ENCODE measurements at regions not wholly inside any gene's neighbourhood (a gene's known extent, or its start where the extent isn't known, plus 50 kb on each side); places are given as distances from the start of the nearest gene placed in this dataset.

DNA sequence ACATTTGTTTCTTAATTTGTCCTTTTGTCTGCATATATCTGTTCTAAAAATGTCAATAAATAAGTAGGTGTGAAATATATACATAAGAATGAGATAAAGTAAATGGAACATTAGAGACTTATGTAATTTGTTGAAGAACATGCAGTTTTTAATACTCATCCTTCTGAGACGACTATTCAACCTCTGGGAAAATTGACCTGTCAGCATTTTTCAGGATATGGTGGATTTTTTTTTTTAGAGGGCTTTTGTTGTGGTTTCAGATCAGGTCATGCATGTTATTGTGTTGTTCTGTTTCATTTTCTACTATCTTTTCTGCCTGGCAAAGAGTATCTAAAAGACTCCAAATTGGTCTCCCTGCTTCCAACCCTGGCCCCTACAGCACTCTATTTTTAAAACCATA, 97.3 kb downstream of the PCDH7 start:
- H3K36me3 ChIP-seq (ENCODE audit: control insufficient read depth, insufficient read depth, low read length), result no peaks in the 10 kb centered on the region
- no peaks in the 10 kb centered on the region for H3K27me3 ChIP-seq (ENCODE audit: control insufficient read depth, insufficient read depth, low read length)
- H3K27ac ChIP-seq (ENCODE audit: low read depth, low read length), result no peak overlapping the region
- no peak for DNase-seq (ENCODE audit: low read depth in 4 of 6, low spot score in 6 of 6)
- H3K4me3 ChIP-seq (ENCODE audit: low read depth, low read length), result no peak overlapping the region
- no peaks in the 10 kb centered on the region for H3K4me1 ChIP-seq (ENCODE audit: control insufficient read depth, insufficient read depth, low read length)
- no CpG with 5 or more reads among the region's 1 CpG for WGBS (ENCODE audit: insufficient coverage)
- H3K9me3 ChIP-seq (ENCODE audit: control insufficient read depth, insufficient read depth, low read length), result no peaks in the 10 kb centered on the region

DNA sequence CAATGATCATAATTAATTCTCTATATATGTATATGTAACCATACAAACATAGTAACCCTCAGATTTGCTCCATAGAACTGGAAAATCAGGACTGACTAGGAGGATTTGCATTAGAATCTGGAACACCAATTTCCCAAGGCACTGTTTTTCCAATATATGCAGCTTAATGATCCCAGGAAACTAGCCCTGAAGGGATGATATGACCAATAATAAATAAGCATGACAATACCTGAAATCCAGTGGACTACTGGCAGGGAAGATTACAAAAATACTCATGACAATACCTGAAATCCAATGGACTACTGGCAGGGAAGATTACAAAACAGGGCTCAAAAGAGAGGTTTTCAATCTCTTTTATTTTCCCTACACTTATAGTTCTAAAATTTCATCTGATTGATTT, 98.4 kb downstream of the PCDH7 start:
- H3K4me3 ChIP-seq (ENCODE audit: low read depth, low read length), result no peak overlapping the region
- no peak for DNase-seq (ENCODE audit: low read depth in 4 of 6, low spot score in 6 of 6)
- H3K27me3 ChIP-seq (ENCODE audit: control insufficient read depth, insufficient read depth, low read length), result no peaks in the 10 kb centered on the region
- H3K27ac ChIP-seq (ENCODE audit: low read depth, low read length), result no peak overlapping the region
- no peaks in the 10 kb centered on the region for H3K4me1 ChIP-seq (ENCODE audit: control insufficient read depth, insufficient read depth, low read length)
- no peaks in the 10 kb centered on the region for H3K9me3 ChIP-seq (ENCODE audit: control insufficient read depth, insufficient read depth, low read length)
- H3K36me3 ChIP-seq (ENCODE audit: control insufficient read depth, insufficient read depth, low read length), result no peaks in the 10 kb centered on the region

- H3K27ac ChIP-seq (ENCODE audit: low read depth, low read length), result no peak overlapping the region
- H3K9me3 ChIP-seq (ENCODE audit: control insufficient read depth, insufficient read depth, low read length), result no peaks in the 10 kb centered on the region
- DNase-seq (ENCODE audit: low read depth in 4 of 6, low spot score in 6 of 6), result no peak
- no peaks in the 10 kb centered on the region for H3K36me3 ChIP-seq (ENCODE audit: control insufficient read depth, insufficient read depth, low read length)
- WGBS (ENCODE audit: insufficient coverage), result 100% methylated on average over 1 of the region's 4 CpGs
- no peak overlapping the region for H3K4me3 ChIP-seq (ENCODE audit: low read depth, low read length)
- no peaks in the 10 kb centered on the region for H3K4me1 ChIP-seq (ENCODE audit: control insufficient read depth, insufficient read depth, low read length)
- H3K27me3 ChIP-seq (ENCODE audit: control insufficient read depth, insufficient read depth, low read length), result no peaks in the 10 kb centered on the region
These were observed 101.1 kb downstream of the PCDH7 start for GRCh38 chr4:30821275-30821674.

- H3K27ac ChIP-seq (ENCODE audit: low read depth, low read length), result no peak overlapping the region
- no peak overlapping the region for H3K4me3 ChIP-seq (ENCODE audit: low read depth, low read length)
- peak in 1 of 6 donors; percentile 53 for DNase-seq (ENCODE audit: low read depth in 4 of 6, low spot score in 6 of 6)
- H3K27me3 ChIP-seq (ENCODE audit: control insufficient read depth, insufficient read depth, low read length), result no peaks in the 10 kb centered on the region
- no peaks in the 10 kb centered on the region for H3K4me1 ChIP-seq (ENCODE audit: control insufficient read depth, insufficient read depth, low read length)
- WGBS (ENCODE audit: insufficient coverage), result 93% methylated on average over 3 of the region's 12 CpGs
- no peaks in the 10 kb centered on the region for H3K36me3 ChIP-seq (ENCODE audit: control insufficient read depth, insufficient read depth, low read length)
- H3K9me3 ChIP-seq (ENCODE audit: control insufficient read depth, insufficient read depth, low read length), result no peaks in the 10 kb centered on the region
These were observed 101.9 kb downstream of the PCDH7 start for GRCh38 chr4:30821859-30822612.

DNA sequence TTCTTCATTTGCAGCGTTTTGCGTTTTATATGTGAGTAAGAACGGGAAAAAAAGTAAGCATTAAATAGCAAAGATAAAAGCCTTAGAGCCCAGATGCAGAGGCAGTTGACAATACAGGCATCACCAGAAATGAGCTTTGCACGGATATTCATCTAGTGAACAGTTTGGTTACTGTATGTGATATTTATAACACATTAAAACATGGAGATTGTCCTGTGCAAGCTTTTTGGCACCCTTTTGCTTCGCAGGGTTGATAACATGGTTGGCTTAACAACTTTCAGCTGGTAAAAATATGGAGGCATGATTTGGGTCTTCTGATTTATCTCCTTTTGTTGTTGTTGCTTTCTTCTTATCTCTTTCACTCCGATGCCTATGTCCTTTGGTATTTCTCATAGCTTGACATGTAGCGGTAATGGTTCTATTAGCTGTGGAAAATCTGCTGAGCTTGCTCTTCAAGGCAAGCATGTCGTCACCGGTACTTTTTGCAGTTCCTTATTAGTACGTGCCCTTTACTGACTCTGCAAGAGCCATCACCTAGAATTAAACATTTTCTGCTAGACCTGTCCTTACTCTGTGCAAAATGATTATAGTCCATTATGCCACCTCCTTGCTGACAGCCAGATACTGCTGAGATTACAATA, 102.9 kb downstream of the PCDH7 start:
- no peaks in the 10 kb centered on the region for H3K4me1 ChIP-seq (ENCODE audit: control insufficient read depth, insufficient read depth, low read length)
- DNase-seq (ENCODE audit: low read depth in 4 of 6, low spot score in 6 of 6), result peak in 1 of 6 donors; percentile 68
- H3K4me3 ChIP-seq (ENCODE audit: low read depth, low read length), result no peak overlapping the region
- H3K9me3 ChIP-seq (ENCODE audit: control insufficient read depth, insufficient read depth, low read length), result no peaks in the 10 kb centered on the region
- H3K27ac ChIP-seq (ENCODE audit: low read depth, low read length), result no peak overlapping the region
- 84% methylated on average over 4 of the region's 10 CpGs for WGBS (ENCODE audit: insufficient coverage)
- no peaks in the 10 kb centered on the region for H3K27me3 ChIP-seq (ENCODE audit: control insufficient read depth, insufficient read depth, low read length)
- H3K36me3 ChIP-seq (ENCODE audit: control insufficient read depth, insufficient read depth, low read length), result no peaks in the 10 kb centered on the region

GRCh38 chr4:30825008-30825770, 105.0 kb downstream of the PCDH7 start:
- Histone ChIP-seq H3K27ac (ENCODE audit: low read depth, low read length) (no peak overlapping the region), H3K36me3 (ENCODE audit: control insufficient read depth, insufficient read depth, low read length) (no peaks in the 10 kb centered on the region), H3K4me1 (ENCODE audit: control insufficient read depth, insufficient read depth, low read length) (no peaks in the 10 kb centered on the region), H3K9me3 (ENCODE audit: control insufficient read depth, insufficient read depth, low read length) (no peaks in the 10 kb centered on the region), H3K4me3 (ENCODE audit: low read depth, low read length) (no peak overlapping the region), H3K27me3 (ENCODE audit: control insufficient read depth, insufficient read depth, low read length) (no peaks in the 10 kb centered on the region)
- no peak for DNase-seq (ENCODE audit: low read depth in 4 of 6, low spot score in 6 of 6)
- WGBS (ENCODE audit: insufficient coverage), result no CpG with 5 or more reads among the region's 1 CpG

GRCh38 chr4:30828264-30828926, 108.2 kb downstream of the PCDH7 start:
- H3K9me3 ChIP-seq (ENCODE audit: control insufficient read depth, insufficient read depth, low read length), result no peaks in the 10 kb centered on the region
- no peaks in the 10 kb centered on the region for H3K27me3 ChIP-seq (ENCODE audit: control insufficient read depth, insufficient read depth, low read length)
- H3K27ac ChIP-seq (ENCODE audit: low read depth, low read length), result no peak overlapping the region
- WGBS (ENCODE audit: insufficient coverage), result no CpG with 5 or more reads among the region's 5 CpGs
- H3K4me3 ChIP-seq (ENCODE audit: low read depth, low read length), result no peak overlapping the region
- no peaks in the 10 kb centered on the region for H3K36me3 ChIP-seq (ENCODE audit: control insufficient read depth, insufficient read depth, low read length)
- H3K4me1 ChIP-seq (ENCODE audit: control insufficient read depth, insufficient read depth, low read length), result no peaks in the 10 kb centered on the region
- DNase-seq (ENCODE audit: low read depth in 4 of 6, low spot score in 6 of 6), result no peak

GRCh38 chr4:30832639-30833038, 112.5 kb downstream of the PCDH7 start:
- no peaks in the 10 kb centered on the region for H3K9me3 ChIP-seq (ENCODE audit: control insufficient read depth, insufficient read depth, low read length)
- H3K36me3 ChIP-seq (ENCODE audit: control insufficient read depth, insufficient read depth, low read length), result no peaks in the 10 kb centered on the region
- no peak overlapping the region for H3K27ac ChIP-seq (ENCODE audit: low read depth, low read length)
- no peaks in the 10 kb centered on the region for H3K27me3 ChIP-seq (ENCODE audit: control insufficient read depth, insufficient read depth, low read length)
- WGBS (ENCODE audit: insufficient coverage), result no CpG with 5 or more reads among the region's 2 CpGs
- no peaks in the 10 kb centered on the region for H3K4me1 ChIP-seq (ENCODE audit: control insufficient read depth, insufficient read depth, low read length)
- no peak for DNase-seq (ENCODE audit: low read depth in 4 of 6, low spot score in 6 of 6)
- no peak overlapping the region for H3K4me3 ChIP-seq (ENCODE audit: low read depth, low read length)

DNA sequence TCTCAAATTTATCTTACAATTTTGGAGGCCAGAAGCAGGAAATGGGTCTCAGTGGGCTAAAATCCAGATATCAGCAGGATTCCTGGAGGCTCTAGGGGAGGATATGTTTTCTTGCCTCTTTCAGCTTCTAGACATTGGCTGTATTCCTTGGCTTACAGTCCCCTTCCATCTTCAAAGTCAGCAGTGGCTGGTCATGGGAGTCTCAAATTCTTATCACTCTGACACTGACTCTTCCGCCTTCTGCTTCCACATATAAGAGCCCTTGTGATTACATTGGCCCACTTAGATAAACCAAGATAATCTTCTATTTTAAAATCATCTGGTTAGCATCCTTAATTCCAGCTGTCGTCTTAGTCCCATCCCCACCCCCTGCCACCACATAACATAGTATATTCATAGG, 113.0 kb downstream of the PCDH7 start:
- 100% methylated on average over 1 of the region's 2 CpGs for WGBS (ENCODE audit: insufficient coverage)
- Histone ChIP-seq H3K36me3 (ENCODE audit: control insufficient read depth, insufficient read depth, low read length) (no peaks in the 10 kb centered on the region), H3K27me3 (ENCODE audit: control insufficient read depth, insufficient read depth, low read length) (no peaks in the 10 kb centered on the region), H3K4me1 (ENCODE audit: control insufficient read depth, insufficient read depth, low read length) (no peaks in the 10 kb centered on the region), H3K4me3 (ENCODE audit: low read depth, low read length) (no peak overlapping the region), H3K27ac (ENCODE audit: low read depth, low read length) (no peak overlapping the region), H3K9me3 (ENCODE audit: control insufficient read depth, insufficient read depth, low read length) (no peaks in the 10 kb centered on the region)
- DNase-seq (ENCODE audit: low read depth in 4 of 6, low spot score in 6 of 6), result no peak
